Right hindlimb (tissue), 1 donor: ENCODE measurements at regions not wholly inside any gene's neighbourhood (a gene's known extent, or its start where the extent isn't known, plus 50 kb on each side); places are given as distances from the start of the nearest gene placed in this dataset.

ENCODE experiments used
- DNase-seq: peaks from one replicate; pipeline ENCODE4 v3.0.0-alpha.2; 2018

GRCh38 chr5:31097851-31098250, 95.6 kb upstream of the CDH6 start:
- no peak for DNase-seq

- no peak for DNase-seq
Measured at GRCh38 chr5:31096238-31096865, 97.1 kb upstream of the CDH6 start.

DNA sequence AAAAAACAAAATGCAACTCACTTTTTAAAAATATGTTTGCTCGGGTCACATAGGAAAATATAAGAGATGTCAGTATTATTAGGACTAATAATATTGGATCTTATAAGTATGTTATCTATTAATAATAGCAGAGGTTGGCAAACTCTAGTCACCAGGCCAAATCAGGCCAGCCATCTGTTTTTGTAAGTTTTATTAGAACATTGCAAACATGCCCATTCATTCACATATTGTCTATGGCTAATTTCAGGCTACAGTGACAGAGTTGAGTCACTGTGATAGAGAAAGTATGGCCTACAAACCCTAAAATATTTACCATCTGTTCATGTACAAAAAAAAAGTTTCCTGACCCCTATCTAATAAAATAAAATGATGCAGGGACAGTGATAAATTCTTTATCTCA, 97.7 kb upstream of the CDH6 start:
- DNase-seq = no peak

- no peak for DNase-seq
Measured at GRCh38 chr5:31091501-31091900, 102.0 kb upstream of the CDH6 start.

DNA sequence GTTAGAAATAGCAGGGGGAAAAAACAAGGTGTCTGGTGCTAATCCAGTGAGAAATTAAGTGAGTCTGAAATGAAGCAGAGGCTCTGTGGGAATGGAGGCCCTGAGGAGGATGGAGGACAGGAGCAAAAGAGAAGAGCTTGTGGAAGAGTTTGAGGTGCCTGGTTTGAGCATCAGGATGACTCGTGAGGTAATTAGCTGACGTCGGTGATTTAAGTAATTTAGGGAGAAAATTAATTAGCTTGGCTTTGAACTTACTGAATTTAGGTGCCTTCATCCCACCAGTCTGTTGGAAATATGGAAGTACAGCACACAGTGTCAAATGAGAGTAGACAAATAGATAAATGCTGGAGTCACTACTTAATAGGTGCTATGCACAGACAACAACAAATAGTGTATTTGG, 103.0 kb upstream of the CDH6 start:
- no peak for DNase-seq

GRCh38 chr5:31086839-31087415, 106.6 kb upstream of the CDH6 start:
- DNase-seq = no peak

DNA sequence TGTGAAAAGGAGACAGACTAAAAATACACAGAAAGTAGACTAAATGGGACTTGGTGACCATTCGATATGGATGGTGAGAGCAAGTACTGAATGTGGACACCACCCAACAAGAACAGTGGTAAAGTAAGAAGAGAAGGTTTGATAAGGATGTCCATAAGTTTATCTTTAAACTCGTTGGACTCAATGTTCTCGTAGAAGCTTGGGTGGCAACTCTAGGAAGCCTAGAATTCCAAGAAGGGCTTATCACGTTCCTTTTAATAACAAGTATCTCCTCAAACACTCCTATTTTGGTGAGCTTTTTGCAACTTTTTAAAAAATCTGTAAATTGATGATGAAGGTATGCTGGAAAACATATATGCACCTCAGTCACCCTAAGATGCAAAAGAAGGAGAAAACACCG, 108.6 kb upstream of the CDH6 start:
- DNase-seq = no peak

- DNase-seq = no peak
Measured at GRCh38 chr5:31083364-31083763, 110.1 kb upstream of the CDH6 start.

GRCh38 chr5:31079668-31080067, 113.8 kb upstream of the CDH6 start:
- no peak for DNase-seq

DNA sequence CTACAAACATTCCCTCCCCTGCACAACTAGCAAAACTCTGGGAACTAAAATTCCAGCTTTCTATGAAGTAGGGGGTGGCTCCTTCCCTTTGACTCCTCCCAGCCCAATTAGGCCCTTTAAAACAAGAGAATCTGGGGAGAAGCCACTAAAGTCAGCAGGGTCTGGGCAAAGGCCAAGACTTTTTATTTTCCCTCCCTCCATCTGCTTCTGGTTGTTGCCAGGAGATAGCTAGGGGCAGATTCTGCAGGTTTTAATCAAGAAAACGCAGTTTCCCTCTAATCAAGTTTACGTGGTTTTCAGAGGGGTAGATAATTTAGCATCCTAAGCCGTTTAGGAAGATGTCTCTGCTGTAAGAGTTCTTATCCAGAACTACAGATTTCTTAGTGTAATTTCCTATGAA, 114.5 kb upstream of the CDH6 start:
- DNase-seq = no peak

DNA sequence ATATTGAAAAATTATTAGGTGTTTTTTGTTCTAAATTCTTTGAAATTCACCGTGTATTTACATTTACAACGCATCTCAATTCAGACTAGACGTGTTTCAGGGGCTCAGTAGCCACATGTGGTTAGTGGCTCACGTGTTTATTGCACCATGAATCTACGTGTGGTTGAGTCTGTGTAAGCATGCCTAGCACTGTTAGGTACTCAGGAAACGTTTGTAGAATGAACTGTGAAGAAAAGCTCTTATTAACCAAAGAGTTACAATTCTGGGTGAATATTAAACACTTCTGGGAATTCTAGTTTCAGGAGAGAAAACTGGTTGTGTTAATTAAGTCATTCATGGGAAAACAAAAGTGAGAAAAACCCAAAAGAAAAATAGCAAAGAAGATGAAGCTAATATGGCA, 117.5 kb upstream of the CDH6 start:
- no peak for DNase-seq

- DNase-seq = no peak
Measured at GRCh38 chr5:31068287-31068686, 125.2 kb upstream of the CDH6 start.

GRCh38 chr5:31066655-31067328, 126.7 kb upstream of the CDH6 start:
- no peak for DNase-seq

- no peak for DNase-seq
Measured at GRCh38 chr5:31064215-31064614, 129.3 kb upstream of the CDH6 start.

DNA sequence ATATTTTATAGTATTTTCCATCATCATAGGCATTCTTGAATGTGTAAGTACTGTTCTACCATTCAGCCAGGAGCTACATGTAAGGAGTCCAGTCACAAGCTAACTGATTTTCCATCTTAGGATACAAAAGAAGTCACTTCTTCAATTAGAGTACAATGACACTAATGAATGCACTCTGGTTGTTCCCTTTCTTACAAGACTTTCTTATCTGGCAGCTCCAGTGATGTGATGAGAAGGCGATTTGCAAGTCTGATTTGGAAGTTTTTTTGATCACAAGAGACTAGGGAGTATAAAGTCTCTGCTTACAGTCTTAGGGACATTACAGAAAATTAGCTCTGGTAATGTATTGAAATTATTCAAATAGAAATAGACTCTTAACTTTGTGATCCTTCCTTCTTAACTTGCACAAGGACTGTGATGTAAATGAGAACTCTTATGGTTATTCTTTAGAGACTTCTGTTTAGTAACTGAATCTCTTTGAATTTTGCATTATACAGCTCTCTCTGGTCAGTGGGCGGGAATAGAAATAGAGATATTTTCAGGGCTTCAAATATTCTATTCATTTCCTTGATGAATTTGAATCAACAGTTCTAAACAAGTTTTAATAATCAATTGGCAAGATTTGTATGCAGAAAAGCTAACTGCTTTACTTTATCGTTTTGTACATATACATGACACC, 130.4 kb upstream of the CDH6 start:
- DNase-seq = no peak

DNA sequence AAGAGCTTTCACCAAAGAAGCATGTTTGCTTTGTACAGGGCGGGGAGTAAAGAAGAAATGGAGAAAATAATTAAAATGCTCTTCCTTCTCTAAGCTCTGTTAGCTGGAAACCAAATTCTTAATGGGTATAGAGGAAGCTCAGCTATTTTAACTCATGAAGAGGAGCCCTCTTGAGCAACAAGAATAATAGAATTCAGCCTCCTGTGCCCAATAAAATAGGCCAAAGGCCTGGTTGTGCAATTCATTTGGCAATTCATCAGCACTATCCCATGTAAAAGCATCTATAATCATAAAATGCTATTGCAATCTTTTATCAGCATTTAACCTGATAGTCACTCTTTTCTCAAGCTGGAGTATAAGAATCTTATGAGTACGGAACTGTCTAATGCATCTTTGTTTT, 133.6 kb upstream of the CDH6 start:
- DNase-seq = no peak

DNA sequence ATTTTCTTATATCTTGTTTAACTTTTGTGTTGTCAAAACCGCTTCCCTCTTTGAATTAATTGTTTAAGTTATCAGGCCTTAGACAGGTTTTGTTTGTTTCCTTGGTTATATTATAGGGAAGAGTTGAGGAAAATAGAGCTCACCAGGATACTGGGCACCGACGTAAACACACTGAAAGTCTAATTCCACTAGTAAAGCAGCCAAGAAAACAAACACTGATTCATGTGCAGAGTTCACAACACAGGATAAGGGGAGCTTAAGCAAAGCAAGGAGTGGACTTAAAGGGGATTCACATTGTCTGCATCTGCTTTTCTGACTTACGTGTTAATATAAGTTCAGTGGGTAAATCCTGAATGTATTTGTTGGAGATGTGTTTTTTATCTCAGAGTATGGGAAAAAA, 139.0 kb upstream of the CDH6 start:
- no peak for DNase-seq

- no peak for DNase-seq
Measured at GRCh38 chr5:31052937-31053658, 140.4 kb upstream of the CDH6 start.

DNA sequence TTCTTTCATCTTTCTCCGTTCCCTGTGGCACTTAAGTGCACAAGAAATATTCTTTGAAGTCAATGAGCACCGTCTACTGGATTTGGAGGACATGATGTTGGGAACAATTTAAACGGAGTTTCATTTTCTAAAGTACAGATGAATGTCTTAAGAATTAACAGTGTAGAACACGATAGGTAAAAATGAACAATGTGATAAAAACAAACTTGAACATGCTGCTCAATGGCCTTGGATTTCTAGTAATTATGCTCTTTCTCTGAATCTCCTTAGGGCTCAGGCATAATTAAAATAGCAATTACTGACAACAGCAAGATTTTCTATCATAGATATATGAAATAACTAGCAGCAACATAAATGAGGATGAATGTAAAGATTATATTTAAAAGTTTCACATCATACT, 142.2 kb upstream of the CDH6 start:
- no peak for DNase-seq

- no peak for DNase-seq
Measured at GRCh38 chr5:31049936-31050704, 143.4 kb upstream of the CDH6 start.

DNA sequence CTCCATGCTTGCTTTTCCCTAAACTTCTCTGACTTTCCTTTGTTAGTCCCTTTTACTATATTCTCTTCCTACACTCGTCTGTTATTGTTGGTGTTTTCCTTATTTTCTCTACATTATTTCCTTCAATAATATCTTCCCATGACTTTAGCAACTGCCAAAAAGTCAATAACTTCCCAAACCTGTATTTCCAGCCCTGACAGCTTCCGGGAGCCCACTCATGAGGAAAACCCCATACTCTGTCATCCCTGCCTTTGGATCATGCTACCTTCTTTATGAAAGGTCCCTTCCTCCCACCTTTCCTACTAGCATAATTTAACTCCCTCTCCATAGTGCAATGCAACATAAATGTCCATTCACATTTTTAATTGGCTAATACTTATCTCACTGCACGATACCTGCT, 144.0 kb upstream of the CDH6 start:
- DNase-seq = no peak
